ENCODE measurements at regions not wholly inside any gene's neighbourhood (a gene's known extent, or its start where the extent isn't known, plus 50 kb on each side); places are given as distances from the start of the nearest gene placed in this dataset.

- Histone ChIP-seq H3K4me1 (ENCODE audit: insufficient read depth, low read length) (peaks cover 29% of the 10 kb centered on the region), H3K27me3 (ENCODE audit: control insufficient read depth in 1 of 2, insufficient read depth in 2 of 2, low read length in 2 of 2) (no peaks in the 10 kb centered on the region), H3K4me3 (ENCODE audit: low read length) (no peak overlapping the region), H3K36me3 (ENCODE audit: insufficient read depth, low read length) (no peaks in the 10 kb centered on the region), H3K27ac (ENCODE audit: low read depth in 1 of 2, low read length in 2 of 2) (no peak overlapping the region), H3K9me3 (ENCODE audit: control insufficient read depth in 1 of 2, insufficient read depth in 1 of 2, low read length in 2 of 2) (no peaks in the 10 kb centered on the region)
- intact Hi-C loops (cut with DNase I, micrococcal nuclease): no loop called here
- Mint-ChIP-seq H3K4me1 (ENCODE audit: low read depth) (peaks cover 41% of the 10 kb centered on the region), H3K27ac (no peak overlapping the region), H3K4me3 (no peak overlapping the region), H3K9me3 (no peaks in the 10 kb centered on the region), H3K27me3 (no peaks in the 10 kb centered on the region), H3K36me3 (ENCODE audit: low read depth) (no peaks in the 10 kb centered on the region)
- CTCF ChIA-PET: no interaction called here
- DNase-seq (no peak), ATAC-seq (ENCODE audit: poor library complexity) (no peak)
- POLR2A ChIA-PET: interaction anchor here (0.9 kb wide), 1 partner anchor 22 kb away, joined by 3 read pairs; no protein-coding TSS in a partner anchor
- TF ChIP-seq, protein P1, sequence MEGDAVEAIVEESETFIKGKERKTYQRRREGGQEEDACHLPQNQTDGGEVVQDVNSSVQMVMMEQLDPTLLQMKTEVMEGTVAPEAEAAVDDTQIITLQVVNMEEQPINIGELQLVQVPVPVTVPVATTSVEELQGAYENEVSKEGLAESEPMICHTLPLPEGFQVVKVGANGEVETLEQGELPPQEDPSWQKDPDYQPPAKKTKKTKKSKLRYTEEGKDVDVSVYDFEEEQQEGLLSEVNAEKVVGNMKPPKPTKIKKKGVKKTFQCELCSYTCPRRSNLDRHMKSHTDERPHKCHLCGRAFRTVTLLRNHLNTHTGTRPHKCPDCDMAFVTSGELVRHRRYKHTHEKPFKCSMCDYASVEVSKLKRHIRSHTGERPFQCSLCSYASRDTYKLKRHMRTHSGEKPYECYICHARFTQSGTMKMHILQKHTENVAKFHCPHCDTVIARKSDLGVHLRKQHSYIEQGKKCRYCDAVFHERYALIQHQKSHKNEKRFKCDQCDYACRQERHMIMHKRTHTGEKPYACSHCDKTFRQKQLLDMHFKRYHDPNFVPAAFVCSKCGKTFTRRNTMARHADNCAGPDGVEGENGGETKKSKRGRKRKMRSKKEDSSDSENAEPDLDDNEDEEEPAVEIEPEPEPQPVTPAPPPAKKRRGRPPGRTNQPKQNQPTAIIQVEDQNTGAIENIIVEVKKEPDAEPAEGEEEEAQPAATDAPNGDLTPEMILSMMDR (IDR thresholded peaks at IDR 0.05): no peak
These were observed 88.2 kb upstream of the LCLAT1 start for GRCh38 chr2:30358842-30359241.

- H3K27ac ChIP-seq (ENCODE audit: low read depth in 1 of 2, low read length in 2 of 2): no peak overlapping the region
- TF ChIP-seq, protein P1 (IDR thresholded peaks at IDR 0.05): no peak
- H3K27me3 Mint-ChIP-seq: no peaks in the 10 kb centered on the region
- no peak for ATAC-seq (ENCODE audit: poor library complexity)
- peak overlapping the region; percentile 39 for H3K27ac Mint-ChIP-seq
- no peaks in the 10 kb centered on the region for H3K9me3 ChIP-seq (ENCODE audit: control insufficient read depth in 1 of 2, insufficient read depth in 1 of 2, low read length in 2 of 2)
- H3K4me3 ChIP-seq (ENCODE audit: low read length): no peak overlapping the region
- CTCF ChIA-PET: no interaction called here
- no peaks in the 10 kb centered on the region for H3K36me3 ChIP-seq (ENCODE audit: insufficient read depth, low read length)
- H3K36me3 Mint-ChIP-seq (ENCODE audit: low read depth): no peaks in the 10 kb centered on the region
- H3K4me1 ChIP-seq (ENCODE audit: insufficient read depth, low read length): peaks cover 29% of the 10 kb centered on the region
- intact Hi-C loops (cut with DNase I, micrococcal nuclease): no loop called here
- DNase-seq: no peak
- H3K4me3 Mint-ChIP-seq: no peak overlapping the region
- H3K9me3 Mint-ChIP-seq: no peaks in the 10 kb centered on the region
- H3K27me3 ChIP-seq (ENCODE audit: control insufficient read depth in 1 of 2, insufficient read depth in 2 of 2, low read length in 2 of 2): no peaks in the 10 kb centered on the region
- peaks cover 41% of the 10 kb centered on the region for H3K4me1 Mint-ChIP-seq (ENCODE audit: low read depth)
- POLR2A ChIA-PET: interaction anchor here (0.7 to 1.4 kb wide), 3 partner anchors 23 to 34 kb away, joined by 3 read pairs; no protein-coding TSS in a partner anchor
These were observed 87.3 kb upstream of the LCLAT1 start for GRCh38 chr2:30359644-30360167.

DNA sequence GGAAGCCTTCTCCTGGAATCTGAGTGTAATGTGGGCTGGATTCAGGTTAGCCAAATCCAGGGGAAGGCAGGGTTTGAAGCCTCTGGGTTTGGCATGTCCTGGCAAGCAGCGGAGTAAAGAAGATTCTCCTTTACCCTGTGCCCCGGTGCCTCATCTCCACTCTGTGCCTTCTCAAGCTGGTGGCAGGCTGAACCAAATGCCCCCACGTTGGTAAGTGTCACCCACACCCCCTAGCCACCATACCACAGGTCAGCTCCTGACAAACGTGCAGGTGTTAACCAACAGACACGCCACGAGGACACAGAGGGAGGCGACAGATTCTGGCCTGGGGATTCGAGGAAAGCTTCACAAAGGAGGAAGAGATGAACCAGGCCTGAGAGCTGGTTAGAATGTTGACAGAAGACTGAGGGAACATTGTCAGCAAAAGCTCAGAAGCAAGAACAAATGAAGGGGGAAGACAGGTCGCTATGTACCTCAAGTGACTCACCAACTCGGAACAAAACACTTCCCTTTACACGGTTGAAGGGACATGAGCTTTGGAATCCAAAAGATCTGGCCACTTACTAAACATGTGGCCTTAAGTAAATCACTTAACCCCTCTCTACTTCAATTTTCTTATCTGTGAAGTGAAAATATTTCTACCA lies 85.2 kb upstream of the LCLAT1 start:
- intact Hi-C loops (cut with DNase I, micrococcal nuclease): no loop called here
- no peaks in the 10 kb centered on the region for H3K9me3 ChIP-seq (ENCODE audit: control insufficient read depth in 1 of 2, insufficient read depth in 1 of 2, low read length in 2 of 2)
- peak overlapping the region in 1 of 2 donors; percentile 17 for H3K27ac ChIP-seq (ENCODE audit: low read depth in 1 of 2, low read length in 2 of 2)
- no peaks in the 10 kb centered on the region for H3K9me3 Mint-ChIP-seq
- H3K4me1 Mint-ChIP-seq (ENCODE audit: low read depth): peaks cover 57% of the 10 kb centered on the region
- H3K27me3 Mint-ChIP-seq: no peaks in the 10 kb centered on the region
- POLR2A ChIA-PET: interaction anchor here (1.1 to 2.2 kb wide), 8 partner anchors 10 to 215 kb away, joined by 3 to 13 read pairs (median 4); partner anchors contain the start of gene YPEL5
- TF ChIP-seq, protein P1 (IDR thresholded peaks at IDR 0.05): no peak
- peak in 2 of 14 experiments; percentile 4 to 31 for DNase-seq
- H3K36me3 ChIP-seq (ENCODE audit: insufficient read depth, low read length): no peaks in the 10 kb centered on the region
- no peak overlapping the region for H3K4me3 Mint-ChIP-seq
- no peaks in the 10 kb centered on the region for H3K36me3 Mint-ChIP-seq (ENCODE audit: low read depth)
- peaks cover 39% of the 10 kb centered on the region for H3K4me1 ChIP-seq (ENCODE audit: insufficient read depth, low read length)
- peak overlapping the region; percentile 57 for H3K27ac Mint-ChIP-seq
- no peaks in the 10 kb centered on the region for H3K27me3 ChIP-seq (ENCODE audit: control insufficient read depth in 1 of 2, insufficient read depth in 2 of 2, low read length in 2 of 2)
- no peak overlapping the region for H3K4me3 ChIP-seq (ENCODE audit: low read length)
- no peak for ATAC-seq (ENCODE audit: poor library complexity)
- CTCF ChIA-PET: interaction anchor here (0.8 to 1.3 kb wide), 2 partner anchors 27 to 153 kb away, joined by 3 to 4 read pairs; no protein-coding TSS in a partner anchor

Data from CD4-positive, alpha-beta T cell (primary cell).